ENCODE measurements at regions not wholly inside any gene's neighbourhood (a gene's known extent, or its start where the extent isn't known, plus 50 kb on each side); places are given as distances from the start of the nearest gene placed in this dataset.

DNA sequence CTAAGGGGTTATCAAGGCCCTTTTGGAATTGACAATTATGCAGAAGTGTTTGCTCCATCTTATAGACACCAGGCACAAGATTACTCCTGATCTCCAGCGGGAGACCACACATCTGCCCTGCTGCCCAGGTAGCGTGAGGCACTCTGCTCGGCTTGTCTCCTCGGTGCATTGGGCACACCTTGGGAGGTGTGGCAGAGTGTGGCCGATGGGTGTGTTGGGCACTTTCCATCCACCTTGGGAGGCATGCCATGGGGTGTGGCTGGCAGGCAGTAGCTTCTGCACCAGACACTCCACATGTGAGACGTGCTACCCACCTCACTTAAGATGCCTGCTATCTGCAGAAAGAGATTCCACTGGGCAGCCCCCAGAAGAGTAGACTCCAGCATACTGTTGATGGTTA lies 54.1 kb downstream of the GADD45G start:
- no peaks in the 10 kb centered on the region for H3K36me3 ChIP-seq (ENCODE audit: control insufficient read depth in 1 of 2, insufficient read depth in 2 of 2, low read length in 2 of 2)
- peaks cover 4 to 8% of the 10 kb centered on the region in 2 experiments; a peak in 2 of 4 replicates for H3K4me1 ChIP-seq (ENCODE audit: control insufficient read depth in 1 of 2, insufficient read depth in 2 of 2, low read length in 2 of 2)
- TF ChIP-seq YY1 (IDR thresholded peaks at IDR 0.05; ENCODE audit: extremely low read depth, insufficient replicate concordance, low read depth, low read length) (no peak), POLR2A (IDR thresholded peaks at IDR 0.05; ENCODE audit: borderline replicate concordance, extremely low read depth, insufficient read depth, insufficient read length) (no peak), CBX3 (IDR thresholded peaks at IDR 0.05; ENCODE audit: low read depth) (no peak), EZH2phosphoT487 (IDR thresholded peaks at IDR 0.05; ENCODE audit: borderline replicate concordance) (no peak), SIN3A (IDR thresholded peaks at IDR 0.05; ENCODE audit: low read depth) (no peak), ZFX (IDR thresholded peaks at IDR 0.05) (no peak), ZNF274 (IDR thresholded peaks at IDR 0.05; ENCODE audit: low read depth, low read length) (no peak), ELF1 (IDR thresholded peaks at IDR 0.05; ENCODE audit: borderline replicate concordance, low read depth) (no peak), CEBPB (IDR thresholded peaks at IDR 0.05; ENCODE audit: low read depth) (no peak), SRF (IDR thresholded peaks at IDR 0.05; ENCODE audit: low read depth) (no peak), EZH2 (IDR thresholded peaks at IDR 0.05) (no peak), FOSL1 (IDR thresholded peaks at IDR 0.05; ENCODE audit: low read depth) (no peak)
- TF ChIP-seq, protein P1, sequence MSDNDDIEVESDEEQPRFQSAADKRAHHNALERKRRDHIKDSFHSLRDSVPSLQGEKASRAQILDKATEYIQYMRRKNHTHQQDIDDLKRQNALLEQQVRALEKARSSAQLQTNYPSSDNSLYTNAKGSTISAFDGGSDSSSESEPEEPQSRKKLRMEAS (IDR thresholded peaks at IDR 0.05) = no peak
- TF ChIP-seq, protein P2, sequence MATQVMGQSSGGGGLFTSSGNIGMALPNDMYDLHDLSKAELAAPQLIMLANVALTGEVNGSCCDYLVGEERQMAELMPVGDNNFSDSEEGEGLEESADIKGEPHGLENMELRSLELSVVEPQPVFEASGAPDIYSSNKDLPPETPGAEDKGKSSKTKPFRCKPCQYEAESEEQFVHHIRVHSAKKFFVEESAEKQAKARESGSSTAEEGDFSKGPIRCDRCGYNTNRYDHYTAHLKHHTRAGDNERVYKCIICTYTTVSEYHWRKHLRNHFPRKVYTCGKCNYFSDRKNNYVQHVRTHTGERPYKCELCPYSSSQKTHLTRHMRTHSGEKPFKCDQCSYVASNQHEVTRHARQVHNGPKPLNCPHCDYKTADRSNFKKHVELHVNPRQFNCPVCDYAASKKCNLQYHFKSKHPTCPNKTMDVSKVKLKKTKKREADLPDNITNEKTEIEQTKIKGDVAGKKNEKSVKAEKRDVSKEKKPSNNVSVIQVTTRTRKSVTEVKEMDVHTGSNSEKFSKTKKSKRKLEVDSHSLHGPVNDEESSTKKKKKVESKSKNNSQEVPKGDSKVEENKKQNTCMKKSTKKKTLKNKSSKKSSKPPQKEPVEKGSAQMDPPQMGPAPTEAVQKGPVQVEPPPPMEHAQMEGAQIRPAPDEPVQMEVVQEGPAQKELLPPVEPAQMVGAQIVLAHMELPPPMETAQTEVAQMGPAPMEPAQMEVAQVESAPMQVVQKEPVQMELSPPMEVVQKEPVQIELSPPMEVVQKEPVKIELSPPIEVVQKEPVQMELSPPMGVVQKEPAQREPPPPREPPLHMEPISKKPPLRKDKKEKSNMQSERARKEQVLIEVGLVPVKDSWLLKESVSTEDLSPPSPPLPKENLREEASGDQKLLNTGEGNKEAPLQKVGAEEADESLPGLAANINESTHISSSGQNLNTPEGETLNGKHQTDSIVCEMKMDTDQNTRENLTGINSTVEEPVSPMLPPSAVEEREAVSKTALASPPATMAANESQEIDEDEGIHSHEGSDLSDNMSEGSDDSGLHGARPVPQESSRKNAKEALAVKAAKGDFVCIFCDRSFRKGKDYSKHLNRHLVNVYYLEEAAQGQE (IDR thresholded peaks at IDR 0.05; ENCODE audit: low read depth) = no peak
- H3K79me2 ChIP-seq (ENCODE audit: insufficient read depth, low read length) = no peaks in the 10 kb centered on the region
- H3K9me2 ChIP-seq (ENCODE audit: insufficient read depth) = no peaks in the 10 kb centered on the region
- no peak overlapping the region for H3K4me2 ChIP-seq (ENCODE audit: low read length)
- H3K9ac ChIP-seq (ENCODE audit: low read length) = no peak overlapping the region
- ChIA-PET POLR2A (no interaction called here), CTCF (no interaction called here), RAD21 (ENCODE audit: low non-redundant PET in 1 of 2, low total read pairs in 2 of 2, uncharacterized antibody in 2 of 2, unreplicated experiment in 2 of 2) (no interaction called here)
- no peak overlapping the region for H2AFZ ChIP-seq (ENCODE audit: low read depth, low read length, poor library complexity, severe bottlenecking)
- intact Hi-C loops (cut with micrococcal nuclease) = no loop called here
- H3K27ac ChIP-seq (ENCODE audit: low read depth, low read length) = no peak overlapping the region
- no peak for DNase-seq (ENCODE audit: low read depth, low spot score)
- no peak overlapping the region for H3K4me3 ChIP-seq (replicated peaks in 1 of 2; ENCODE audit: low read depth in 1 of 2, low read length in 2 of 2)
- no peaks in the 10 kb centered on the region for H4K20me1 ChIP-seq (ENCODE audit: insufficient read depth)
- H3K9me3 ChIP-seq (ENCODE audit: control insufficient read depth in 1 of 2, insufficient read depth in 1 of 2, low read depth in 1 of 2, low read length in 2 of 2) = no peaks in the 10 kb centered on the region
- ATAC-seq = no peak
- no TSS peak for BruUV-seq (replicated peaks)
- H3K27me3 ChIP-seq (ENCODE audit: insufficient read depth, low read length) = peaks cover 5% of the 10 kb centered on the region; the same call in 1 of the 2 replicates
